ENCODE measurements at regions not wholly inside any gene's neighbourhood (a gene's known extent, or its start where the extent isn't known, plus 50 kb on each side); places are given as distances from the start of the nearest gene placed in this dataset.

DNA sequence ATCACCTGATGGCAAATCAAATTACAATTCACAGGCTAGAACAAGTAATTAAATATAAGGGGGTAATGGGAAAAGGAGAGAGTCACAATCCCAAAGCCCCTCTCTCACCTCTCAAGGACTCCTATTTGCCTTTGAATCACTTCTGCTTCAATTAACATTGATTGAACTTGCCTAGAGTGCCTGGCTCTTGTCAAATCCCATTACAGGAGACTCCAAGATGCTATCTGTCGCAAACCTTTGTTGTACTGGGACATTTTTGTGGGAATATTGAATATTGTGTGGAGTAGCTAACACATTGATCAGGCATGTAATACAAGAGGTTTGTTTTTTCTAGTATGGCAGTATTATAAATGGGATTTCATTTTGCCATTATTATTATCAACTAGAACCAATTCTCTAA is 412.8 kb upstream of the AZI2 start:
- no peak for TF ChIP-seq POLR2A (IDR thresholded peaks at IDR 0.05)
- TF ChIP-seq EP300 (IDR thresholded peaks at IDR 0.05) = no peak
